ENCODE measurements at regions not wholly inside any gene's neighbourhood (a gene's known extent, or its start where the extent isn't known, plus 50 kb on each side); places are given as distances from the start of the nearest gene placed in this dataset.
"Not testable (repeated sequence)": the region's sequence is repeated elsewhere in the genome, so short reads cannot be mapped to it uniquely, and the experiment has no call there.

DNA sequence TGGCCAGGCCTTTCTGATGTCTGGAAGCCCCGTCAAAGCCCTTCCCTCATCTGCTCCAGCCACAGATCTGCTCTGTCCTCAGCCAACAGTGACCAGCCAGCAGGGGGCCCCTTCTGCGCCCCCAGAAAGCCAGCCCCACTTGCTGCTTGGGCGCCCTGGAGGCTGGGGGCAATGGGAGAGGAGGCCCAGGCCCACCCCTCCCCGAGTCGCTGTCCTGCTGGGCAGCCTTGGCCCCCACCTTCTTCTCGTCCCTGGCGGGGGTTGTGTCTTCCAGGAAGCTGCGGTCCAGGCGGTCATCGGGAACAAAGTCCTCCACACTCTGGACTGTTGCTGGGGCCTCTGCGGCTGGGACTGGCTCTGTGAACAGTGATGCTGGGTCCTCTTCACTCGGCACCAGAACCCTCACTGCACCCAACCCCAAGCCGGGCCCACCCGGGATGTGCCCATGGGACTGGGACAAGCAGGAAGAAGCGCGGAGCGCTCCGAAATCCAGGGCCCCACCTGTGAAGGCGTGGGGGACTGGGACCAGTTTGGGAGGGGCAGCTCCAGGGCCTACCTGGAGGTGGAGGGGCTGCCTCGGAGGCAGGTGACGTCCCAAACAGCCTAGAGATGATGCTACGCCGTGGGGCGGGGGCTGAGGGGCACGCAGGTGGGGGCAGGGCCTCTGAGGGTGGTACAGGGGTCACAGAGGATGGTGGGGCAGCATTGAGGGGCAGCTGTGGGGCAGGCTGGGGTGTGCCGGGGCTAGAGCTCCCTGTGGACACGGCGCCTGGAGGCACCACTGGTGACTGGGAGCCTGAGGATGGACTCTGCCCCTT, 257.6 kb downstream of the ANKRD30B start:
- H3K36me3 Mint-ChIP-seq (ENCODE audit: low read depth): peaks cover 4% of the 10 kb centered on the region
- no peaks in the 10 kb centered on the region for H3K27me3 Mint-ChIP-seq (ENCODE audit: low read depth)
- H3K27ac Mint-ChIP-seq: no peak overlapping the region
- H3K4me3 Mint-ChIP-seq: no peak overlapping the region
- H3K9me3 Mint-ChIP-seq: peaks cover 18% of the 10 kb centered on the region
- TF ChIP-seq, protein P1, sequence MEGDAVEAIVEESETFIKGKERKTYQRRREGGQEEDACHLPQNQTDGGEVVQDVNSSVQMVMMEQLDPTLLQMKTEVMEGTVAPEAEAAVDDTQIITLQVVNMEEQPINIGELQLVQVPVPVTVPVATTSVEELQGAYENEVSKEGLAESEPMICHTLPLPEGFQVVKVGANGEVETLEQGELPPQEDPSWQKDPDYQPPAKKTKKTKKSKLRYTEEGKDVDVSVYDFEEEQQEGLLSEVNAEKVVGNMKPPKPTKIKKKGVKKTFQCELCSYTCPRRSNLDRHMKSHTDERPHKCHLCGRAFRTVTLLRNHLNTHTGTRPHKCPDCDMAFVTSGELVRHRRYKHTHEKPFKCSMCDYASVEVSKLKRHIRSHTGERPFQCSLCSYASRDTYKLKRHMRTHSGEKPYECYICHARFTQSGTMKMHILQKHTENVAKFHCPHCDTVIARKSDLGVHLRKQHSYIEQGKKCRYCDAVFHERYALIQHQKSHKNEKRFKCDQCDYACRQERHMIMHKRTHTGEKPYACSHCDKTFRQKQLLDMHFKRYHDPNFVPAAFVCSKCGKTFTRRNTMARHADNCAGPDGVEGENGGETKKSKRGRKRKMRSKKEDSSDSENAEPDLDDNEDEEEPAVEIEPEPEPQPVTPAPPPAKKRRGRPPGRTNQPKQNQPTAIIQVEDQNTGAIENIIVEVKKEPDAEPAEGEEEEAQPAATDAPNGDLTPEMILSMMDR (IDR thresholded peaks at IDR 0.05; ENCODE audit: unreplicated experiment in 3 of 3): no peak
- H3K4me1 Mint-ChIP-seq: no peaks in the 10 kb centered on the region

- not testable (repeated sequence) for H3K4me1 Mint-ChIP-seq; H3K27me3 Mint-ChIP-seq (ENCODE audit: low read depth); H3K27ac Mint-ChIP-seq; H3K4me3 Mint-ChIP-seq; H3K36me3 Mint-ChIP-seq (ENCODE audit: low read depth)
- peaks cover 20% of the 10 kb centered on the region for H3K9me3 Mint-ChIP-seq
Observed at GRCh38 chr18:15006616-15007015, 258.6 kb downstream of the ANKRD30B start.

GRCh38 chr18:15026041-15026440, 278.1 kb downstream of the ANKRD30B start:
- not testable (repeated sequence) for H3K4me1 Mint-ChIP-seq; H3K4me3 Mint-ChIP-seq; H3K36me3 Mint-ChIP-seq (ENCODE audit: low read depth); H3K27me3 Mint-ChIP-seq (ENCODE audit: low read depth); H3K27ac Mint-ChIP-seq
- H3K9me3 Mint-ChIP-seq: peaks cover 23% of the 10 kb centered on the region

DNA sequence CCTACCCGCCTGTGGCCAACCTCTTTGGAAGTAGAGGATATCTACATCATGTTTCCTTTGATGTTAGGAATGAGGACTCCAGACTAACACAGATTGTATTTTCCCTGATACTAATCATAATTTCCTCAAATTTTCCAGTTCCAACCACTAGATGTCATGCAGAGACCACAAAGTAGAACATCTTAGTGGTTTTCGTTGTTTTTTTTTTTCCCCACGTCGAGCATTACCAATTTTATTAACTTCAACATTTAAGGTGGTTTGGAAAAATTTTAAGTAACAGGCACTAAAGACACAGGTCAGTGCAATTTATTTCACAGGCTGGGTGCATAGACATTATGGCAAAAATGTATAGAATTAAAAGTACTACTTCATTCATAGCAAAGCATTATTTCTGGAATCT, 280.1 kb downstream of the ANKRD30B start:
- not testable (repeated sequence) for H3K27ac Mint-ChIP-seq; H3K4me3 Mint-ChIP-seq; H3K27me3 Mint-ChIP-seq (ENCODE audit: low read depth); H3K4me1 Mint-ChIP-seq; H3K36me3 Mint-ChIP-seq (ENCODE audit: low read depth)
- H3K9me3 Mint-ChIP-seq: peaks cover 15% of the 10 kb centered on the region

DNA sequence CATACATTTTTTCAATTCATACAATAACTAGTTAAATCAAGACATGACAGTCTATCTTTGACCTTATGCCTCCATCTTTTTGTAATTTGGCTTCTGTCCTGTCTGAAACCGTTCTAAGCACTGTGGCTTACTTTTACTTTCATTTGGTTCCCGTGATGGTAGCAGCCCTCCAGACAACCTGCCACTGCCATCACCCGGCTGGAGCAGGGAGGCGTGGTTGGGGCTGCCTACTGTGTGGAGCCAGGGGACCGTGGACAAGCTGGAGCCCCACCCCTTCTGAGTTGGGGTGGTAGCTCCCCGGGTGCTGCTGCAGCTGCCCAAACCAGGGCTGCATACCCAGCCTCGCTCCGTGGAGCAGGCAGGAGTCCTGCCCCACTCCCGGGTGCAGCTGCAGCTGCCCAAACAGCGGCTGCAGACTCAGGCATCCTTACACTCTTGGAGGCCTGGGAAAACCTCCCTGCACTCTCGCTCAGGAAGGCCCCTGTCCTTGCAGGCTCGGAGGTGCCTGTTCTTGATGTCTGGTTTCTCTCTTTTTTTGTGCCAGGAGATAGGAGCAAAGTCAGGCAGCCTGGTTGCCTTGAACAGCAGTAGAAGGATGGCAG, 312.4 kb downstream of the ANKRD30B start:
- H3K4me1 Mint-ChIP-seq; H3K4me3 Mint-ChIP-seq; H3K36me3 Mint-ChIP-seq (ENCODE audit: low read depth); H3K27me3 Mint-ChIP-seq (ENCODE audit: low read depth); H3K27ac Mint-ChIP-seq: not testable (repeated sequence)
- H3K9me3 Mint-ChIP-seq: peaks cover 27% of the 10 kb centered on the region

GRCh38 chr18:15061289-15061896, 313.4 kb downstream of the ANKRD30B start:
- H3K4me3 Mint-ChIP-seq; H3K27me3 Mint-ChIP-seq (ENCODE audit: low read depth); H3K27ac Mint-ChIP-seq; H3K36me3 Mint-ChIP-seq (ENCODE audit: low read depth); H3K4me1 Mint-ChIP-seq: not testable (repeated sequence)
- peaks cover 22% of the 10 kb centered on the region for H3K9me3 Mint-ChIP-seq

DNA sequence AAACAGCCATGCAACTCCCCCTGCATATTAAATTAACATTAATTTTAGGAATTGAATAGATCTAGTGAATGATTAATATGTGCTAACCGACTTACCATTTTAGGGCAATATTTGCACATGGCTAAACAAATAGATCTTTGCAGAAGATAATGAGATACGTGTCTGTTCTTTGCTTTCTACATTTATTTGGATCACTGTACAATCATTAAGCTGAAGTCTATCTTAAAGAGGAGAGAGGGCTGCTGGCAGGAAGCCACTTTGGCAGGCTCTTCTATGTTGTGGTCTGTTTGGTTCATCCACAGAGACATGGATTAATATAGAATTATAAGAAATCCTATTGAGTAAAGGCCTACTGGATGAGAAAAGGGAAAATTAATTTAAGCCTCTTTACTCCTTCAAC, 318.5 kb downstream of the ANKRD30B start:
- not testable (repeated sequence) for H3K27me3 Mint-ChIP-seq (ENCODE audit: low read depth); H3K4me1 Mint-ChIP-seq; H3K36me3 Mint-ChIP-seq (ENCODE audit: low read depth); H3K4me3 Mint-ChIP-seq; H3K27ac Mint-ChIP-seq
- H3K9me3 Mint-ChIP-seq: peaks cover 15% of the 10 kb centered on the region

DNA sequence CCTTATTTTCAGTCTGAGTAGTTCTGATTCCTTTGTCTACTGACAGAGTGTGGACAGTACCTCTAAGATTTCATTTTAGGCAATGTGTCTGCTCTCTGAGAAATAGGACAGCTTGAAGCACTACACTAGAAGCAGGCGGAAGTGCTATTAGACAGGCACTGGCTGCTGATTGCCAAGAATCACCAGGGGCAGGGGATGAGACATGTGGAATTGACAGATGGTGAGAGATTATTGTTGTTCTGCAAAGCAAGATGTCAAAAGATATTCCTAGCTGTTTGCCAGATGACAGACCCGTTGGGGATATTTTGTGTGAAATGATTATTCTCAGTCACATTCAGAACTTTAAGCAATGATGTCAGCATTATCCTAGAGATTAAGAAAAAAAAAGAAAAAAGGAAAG, 323.3 kb downstream of the ANKRD30B start:
- H3K27me3 Mint-ChIP-seq (ENCODE audit: low read depth); H3K27ac Mint-ChIP-seq; H3K9me3 Mint-ChIP-seq; H3K4me1 Mint-ChIP-seq; H3K4me3 Mint-ChIP-seq; H3K36me3 Mint-ChIP-seq (ENCODE audit: low read depth): not testable (repeated sequence)

Data from nephron (organoid).